ENCODE measurements at regions not wholly inside any gene's neighbourhood (a gene's known extent, or its start where the extent isn't known, plus 50 kb on each side); places are given as distances from the start of the nearest gene placed in this dataset.

DNA sequence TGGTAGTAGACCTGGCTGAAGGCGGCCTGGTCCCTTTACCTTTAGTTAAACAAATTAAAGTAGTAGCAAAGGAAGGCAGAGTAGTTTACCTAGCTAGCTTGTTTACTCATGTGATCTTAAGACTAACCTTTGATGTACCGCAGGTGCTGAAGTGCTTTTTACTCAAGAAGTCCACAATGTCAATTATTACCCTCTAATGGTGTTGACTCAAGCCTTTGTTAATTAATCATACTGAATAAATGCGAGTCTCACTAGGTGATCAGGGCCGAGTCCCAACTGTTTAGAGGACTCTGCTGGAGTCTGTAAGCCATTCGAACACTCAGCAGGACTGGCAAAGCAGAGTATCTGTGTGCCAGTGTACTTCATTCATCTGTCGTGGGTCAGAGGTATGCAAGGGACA, 381.1 kb upstream of the NCAM2 start:
- TF ChIP-seq, protein P1, sequence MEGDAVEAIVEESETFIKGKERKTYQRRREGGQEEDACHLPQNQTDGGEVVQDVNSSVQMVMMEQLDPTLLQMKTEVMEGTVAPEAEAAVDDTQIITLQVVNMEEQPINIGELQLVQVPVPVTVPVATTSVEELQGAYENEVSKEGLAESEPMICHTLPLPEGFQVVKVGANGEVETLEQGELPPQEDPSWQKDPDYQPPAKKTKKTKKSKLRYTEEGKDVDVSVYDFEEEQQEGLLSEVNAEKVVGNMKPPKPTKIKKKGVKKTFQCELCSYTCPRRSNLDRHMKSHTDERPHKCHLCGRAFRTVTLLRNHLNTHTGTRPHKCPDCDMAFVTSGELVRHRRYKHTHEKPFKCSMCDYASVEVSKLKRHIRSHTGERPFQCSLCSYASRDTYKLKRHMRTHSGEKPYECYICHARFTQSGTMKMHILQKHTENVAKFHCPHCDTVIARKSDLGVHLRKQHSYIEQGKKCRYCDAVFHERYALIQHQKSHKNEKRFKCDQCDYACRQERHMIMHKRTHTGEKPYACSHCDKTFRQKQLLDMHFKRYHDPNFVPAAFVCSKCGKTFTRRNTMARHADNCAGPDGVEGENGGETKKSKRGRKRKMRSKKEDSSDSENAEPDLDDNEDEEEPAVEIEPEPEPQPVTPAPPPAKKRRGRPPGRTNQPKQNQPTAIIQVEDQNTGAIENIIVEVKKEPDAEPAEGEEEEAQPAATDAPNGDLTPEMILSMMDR (IDR thresholded peaks at IDR 0.05; ENCODE audit: insufficient read depth, low read length, poor library complexity, severe bottlenecking), result no peak
- Histone ChIP-seq H3K4me3 (replicated peaks; ENCODE audit: low read depth, low read length) (no peak overlapping the region), H3K36me3 (ENCODE audit: control insufficient read depth, insufficient read depth, low read length) (no peaks in the 10 kb centered on the region), H3K27me3 (replicated peaks; ENCODE audit: control insufficient read depth, insufficient read depth, low read length) (no peaks in the 10 kb centered on the region)
- DNase-seq (ENCODE audit: extremely low read depth, insufficient read length), result no peak

DNA sequence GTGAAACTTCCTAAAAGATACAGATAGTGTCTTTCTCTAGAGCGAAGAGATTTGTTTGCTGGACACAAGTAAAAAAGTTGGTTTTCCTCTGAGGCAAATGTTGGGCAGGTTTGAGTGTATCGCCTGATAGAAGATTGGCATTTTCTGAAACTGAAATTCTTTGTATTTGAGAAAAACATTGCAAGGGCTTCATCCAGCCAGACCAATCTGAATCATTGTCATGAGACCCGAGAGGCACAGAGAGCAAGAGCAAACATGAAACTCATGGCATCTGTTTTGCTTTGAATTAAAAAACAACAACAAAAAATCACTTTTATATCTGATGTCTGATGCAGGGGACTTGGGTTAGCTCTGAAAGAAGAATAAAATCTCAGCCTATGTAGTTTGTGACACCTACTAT, 379.3 kb upstream of the NCAM2 start:
- TF ChIP-seq, protein P1 (IDR thresholded peaks at IDR 0.05; ENCODE audit: insufficient read depth, low read length, poor library complexity, severe bottlenecking), result no peak
- H3K4me3 ChIP-seq (replicated peaks; ENCODE audit: low read depth, low read length), result no peak overlapping the region
- DNase-seq (ENCODE audit: extremely low read depth, insufficient read length), result no peak
- no peaks in the 10 kb centered on the region for H3K27me3 ChIP-seq (replicated peaks; ENCODE audit: control insufficient read depth, insufficient read depth, low read length)
- no peaks in the 10 kb centered on the region for H3K36me3 ChIP-seq (ENCODE audit: control insufficient read depth, insufficient read depth, low read length)

DNA sequence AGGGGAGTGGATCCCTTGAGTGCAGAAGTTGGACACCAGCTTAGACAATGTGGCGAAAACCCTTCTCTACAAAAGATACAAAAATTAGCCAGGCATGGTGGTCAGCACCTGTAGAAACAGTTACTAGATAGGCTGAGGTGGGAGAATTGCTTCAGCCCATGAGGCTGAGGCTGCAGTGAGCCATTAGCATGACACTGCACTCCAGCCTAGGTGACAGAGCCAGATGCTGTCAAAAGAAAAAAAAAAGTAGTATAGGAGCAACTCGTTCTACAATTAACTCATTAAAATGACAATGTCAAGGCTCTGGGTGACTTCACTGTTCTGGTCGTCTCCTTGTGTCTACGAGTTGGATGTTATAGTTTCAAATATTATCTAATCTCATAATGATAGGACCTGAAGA, 370.6 kb upstream of the NCAM2 start:
- Histone ChIP-seq H3K27me3 (replicated peaks; ENCODE audit: control insufficient read depth, insufficient read depth, low read length) (no peaks in the 10 kb centered on the region), H3K36me3 (ENCODE audit: control insufficient read depth, insufficient read depth, low read length) (no peaks in the 10 kb centered on the region), H3K4me3 (replicated peaks; ENCODE audit: low read depth, low read length) (no peak overlapping the region)
- no peak for DNase-seq (ENCODE audit: extremely low read depth, insufficient read length)
- TF ChIP-seq, protein P1 (IDR thresholded peaks at IDR 0.05; ENCODE audit: insufficient read depth, low read length, poor library complexity, severe bottlenecking), result no peak

DNA sequence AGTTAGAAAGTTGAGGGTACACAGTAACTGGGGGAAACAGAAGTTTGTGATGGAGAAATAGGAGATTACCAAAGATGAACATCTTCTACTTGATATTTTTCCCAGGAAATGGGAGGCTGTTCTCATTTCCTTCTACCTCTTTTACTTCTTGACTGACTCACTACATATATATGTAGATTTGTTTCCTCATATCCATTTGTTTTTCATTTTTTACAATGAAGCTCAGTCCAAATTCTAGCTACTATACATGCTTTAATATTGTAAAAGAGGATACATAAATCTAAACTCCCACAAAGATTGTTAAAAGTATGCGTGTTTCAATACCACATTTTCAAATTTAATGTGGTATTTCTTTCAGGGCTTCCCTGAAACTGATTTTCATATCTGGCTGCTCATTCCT, 366.6 kb upstream of the NCAM2 start:
- no peaks in the 10 kb centered on the region for H3K27me3 ChIP-seq (replicated peaks; ENCODE audit: control insufficient read depth, insufficient read depth, low read length)
- DNase-seq (ENCODE audit: extremely low read depth, insufficient read length), result no peak
- H3K4me3 ChIP-seq (replicated peaks; ENCODE audit: low read depth, low read length), result no peak overlapping the region
- H3K36me3 ChIP-seq (ENCODE audit: control insufficient read depth, insufficient read depth, low read length), result no peaks in the 10 kb centered on the region
- TF ChIP-seq, protein P1 (IDR thresholded peaks at IDR 0.05; ENCODE audit: insufficient read depth, low read length, poor library complexity, severe bottlenecking), result no peak

DNA sequence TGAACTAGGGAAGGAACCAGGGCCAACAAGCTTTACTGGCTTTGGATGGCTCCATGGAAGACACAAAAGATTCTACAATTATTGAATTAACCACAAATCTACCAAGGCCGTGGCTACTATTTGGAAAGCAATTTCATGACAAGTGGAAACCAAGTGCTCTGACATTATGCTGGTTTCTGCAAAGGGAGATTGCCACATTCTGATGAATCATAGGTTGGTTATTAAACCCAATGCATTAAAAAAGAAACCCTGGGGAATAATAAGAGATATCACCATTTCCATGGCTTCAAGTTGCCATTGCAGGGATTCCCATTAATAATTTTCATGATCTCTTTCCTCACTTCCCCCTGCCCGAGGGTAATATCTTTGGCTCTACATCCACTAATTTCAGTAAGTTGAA, 359.2 kb upstream of the NCAM2 start:
- no peaks in the 10 kb centered on the region for H3K36me3 ChIP-seq (ENCODE audit: control insufficient read depth, insufficient read depth, low read length)
- no peaks in the 10 kb centered on the region for H3K27me3 ChIP-seq (replicated peaks; ENCODE audit: control insufficient read depth, insufficient read depth, low read length)
- DNase-seq (ENCODE audit: extremely low read depth, insufficient read length), result no peak
- TF ChIP-seq, protein P1 (IDR thresholded peaks at IDR 0.05; ENCODE audit: insufficient read depth, low read length, poor library complexity, severe bottlenecking), result no peak
- no peak overlapping the region for H3K4me3 ChIP-seq (replicated peaks; ENCODE audit: low read depth, low read length)

DNA sequence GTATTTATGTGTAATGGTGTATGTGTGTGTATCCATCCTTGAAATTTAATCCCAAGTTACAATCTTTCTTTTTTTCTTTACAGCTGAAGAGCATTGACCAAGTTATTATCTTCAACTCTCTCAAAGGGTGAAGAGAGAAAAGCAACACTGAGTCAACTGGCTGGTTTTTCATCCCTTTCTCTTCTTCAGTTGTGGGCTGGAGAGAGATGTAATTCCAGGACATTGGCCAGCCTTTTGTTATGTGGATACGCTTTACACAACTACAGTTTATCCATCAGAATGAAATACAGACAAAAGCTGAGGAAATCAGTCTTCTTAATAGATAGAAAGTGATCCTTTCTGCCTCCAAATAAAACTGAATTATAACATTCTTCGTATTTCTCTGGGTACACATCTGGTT, 357.0 kb upstream of the NCAM2 start:
- TF ChIP-seq, protein P1 (IDR thresholded peaks at IDR 0.05; ENCODE audit: insufficient read depth, low read length, poor library complexity, severe bottlenecking), result no peak
- DNase-seq (ENCODE audit: extremely low read depth, insufficient read length), result no peak
- no peak overlapping the region for H3K4me3 ChIP-seq (replicated peaks; ENCODE audit: low read depth, low read length)
- no peaks in the 10 kb centered on the region for H3K27me3 ChIP-seq (replicated peaks; ENCODE audit: control insufficient read depth, insufficient read depth, low read length)
- H3K36me3 ChIP-seq (ENCODE audit: control insufficient read depth, insufficient read depth, low read length), result no peaks in the 10 kb centered on the region

Data from GM06990 (cell line).